ENCODE measurements at regions not wholly inside any gene's neighbourhood (a gene's known extent, or its start where the extent isn't known, plus 50 kb on each side); places are given as distances from the start of the nearest gene placed in this dataset.

DNA sequence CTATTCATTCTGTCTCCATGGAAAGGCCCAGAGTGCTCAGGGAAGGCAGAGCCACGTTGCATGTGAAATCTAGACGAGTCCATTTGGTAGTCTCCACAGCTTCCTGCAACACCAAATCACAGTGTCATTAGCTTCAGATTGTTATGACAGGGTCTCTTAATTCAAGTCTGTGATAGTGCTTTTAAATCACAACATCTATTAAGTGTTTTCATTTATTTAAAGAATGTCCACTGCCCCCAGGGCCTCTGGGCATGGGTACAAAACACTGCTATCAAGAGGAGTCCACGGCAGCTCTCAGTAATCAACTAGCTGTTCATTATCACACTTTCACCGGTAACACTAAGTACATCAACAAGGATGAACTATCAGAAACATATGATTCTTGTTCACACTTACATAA lies 455.9 kb upstream of the JARID2 start:
- intact Hi-C loops (cut with micrococcal nuclease; ENCODE audit: unreplicated experiment) = no loop called here
- POLR2A ChIA-PET (ENCODE audit: unreplicated experiment) = interaction anchor here (0.6 kb wide), 1 partner anchor 432 kb away, joined by 4 read pairs; no protein-coding TSS in a partner anchor
- Histone ChIP-seq H2AFZ (no peak overlapping the region), H3K36me3 (ENCODE audit: low read depth) (no peaks in the 10 kb centered on the region), H3K4me1 (replicated peaks; ENCODE audit: insufficient read depth) (no peaks in the 10 kb centered on the region), H3K4me3 (no peak overlapping the region), H4K20me1 (ENCODE audit: insufficient read depth) (no peaks in the 10 kb centered on the region), H3K79me2 (ENCODE audit: low read depth) (no peaks in the 10 kb centered on the region), H3K9me2 (ENCODE audit: insufficient read depth) (no peaks in the 10 kb centered on the region), H3F3A (ENCODE audit: insufficient read depth, low read depth) (no peaks in the 10 kb centered on the region; the same call in 1 of the 2 replicates), H3K27ac (no peak overlapping the region), H3K27me3 (ENCODE audit: insufficient read depth, low read depth) (no peaks in the 10 kb centered on the region), H3K9me3 (ENCODE audit: insufficient read depth, low read depth) (no peaks in the 10 kb centered on the region), H3K4me2 (no peak overlapping the region)
- CTCF ChIA-PET = no interaction called here
- no TSS peak for BruUV-seq (replicated peaks)
- TF ChIP-seq, protein P1, sequence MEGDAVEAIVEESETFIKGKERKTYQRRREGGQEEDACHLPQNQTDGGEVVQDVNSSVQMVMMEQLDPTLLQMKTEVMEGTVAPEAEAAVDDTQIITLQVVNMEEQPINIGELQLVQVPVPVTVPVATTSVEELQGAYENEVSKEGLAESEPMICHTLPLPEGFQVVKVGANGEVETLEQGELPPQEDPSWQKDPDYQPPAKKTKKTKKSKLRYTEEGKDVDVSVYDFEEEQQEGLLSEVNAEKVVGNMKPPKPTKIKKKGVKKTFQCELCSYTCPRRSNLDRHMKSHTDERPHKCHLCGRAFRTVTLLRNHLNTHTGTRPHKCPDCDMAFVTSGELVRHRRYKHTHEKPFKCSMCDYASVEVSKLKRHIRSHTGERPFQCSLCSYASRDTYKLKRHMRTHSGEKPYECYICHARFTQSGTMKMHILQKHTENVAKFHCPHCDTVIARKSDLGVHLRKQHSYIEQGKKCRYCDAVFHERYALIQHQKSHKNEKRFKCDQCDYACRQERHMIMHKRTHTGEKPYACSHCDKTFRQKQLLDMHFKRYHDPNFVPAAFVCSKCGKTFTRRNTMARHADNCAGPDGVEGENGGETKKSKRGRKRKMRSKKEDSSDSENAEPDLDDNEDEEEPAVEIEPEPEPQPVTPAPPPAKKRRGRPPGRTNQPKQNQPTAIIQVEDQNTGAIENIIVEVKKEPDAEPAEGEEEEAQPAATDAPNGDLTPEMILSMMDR (conservative IDR thresholded peaks at IDR 0.05) = no peak
- no peak for TF ChIP-seq EZH2 (IDR thresholded peaks at IDR 0.05; ENCODE audit: low read depth)
- no peak for DNase-seq

DNA sequence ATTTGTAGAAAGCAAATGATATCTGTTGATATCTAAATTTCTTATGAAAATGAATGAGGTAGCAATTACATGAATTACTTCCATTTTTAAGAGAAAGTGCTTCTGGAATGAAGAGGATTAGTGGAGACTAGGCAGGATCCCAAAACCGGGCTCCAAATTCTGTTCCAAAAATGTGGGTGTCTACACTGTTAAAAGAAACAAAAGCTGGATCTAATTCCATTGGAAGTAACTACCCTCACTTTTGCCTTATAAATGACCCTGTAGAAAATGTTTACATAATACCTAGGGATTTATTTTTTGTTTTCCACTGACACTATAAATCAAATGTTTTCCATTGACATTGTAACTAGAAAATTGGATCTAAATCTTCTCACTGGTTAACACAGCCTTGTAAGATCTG lies 454.9 kb upstream of the JARID2 start:
- Histone ChIP-seq H3K27me3 (ENCODE audit: insufficient read depth, low read depth) (no peaks in the 10 kb centered on the region), H3K4me1 (replicated peaks; ENCODE audit: insufficient read depth) (no peaks in the 10 kb centered on the region), H4K20me1 (ENCODE audit: insufficient read depth) (no peaks in the 10 kb centered on the region), H2AFZ (no peak overlapping the region), H3K4me3 (no peak overlapping the region), H3K9me3 (ENCODE audit: insufficient read depth, low read depth) (no peaks in the 10 kb centered on the region), H3K9me2 (ENCODE audit: insufficient read depth) (no peaks in the 10 kb centered on the region), H3K4me2 (no peak overlapping the region), H3K36me3 (ENCODE audit: low read depth) (no peaks in the 10 kb centered on the region), H3F3A (ENCODE audit: insufficient read depth, low read depth) (no peaks in the 10 kb centered on the region; the same call in 1 of the 2 replicates), H3K79me2 (ENCODE audit: low read depth) (no peaks in the 10 kb centered on the region), H3K27ac (no peak overlapping the region)
- ChIA-PET CTCF (no interaction called here), POLR2A (ENCODE audit: unreplicated experiment) (no interaction called here)
- intact Hi-C loops (cut with micrococcal nuclease; ENCODE audit: unreplicated experiment) = no loop called here
- TF ChIP-seq, protein P1 (conservative IDR thresholded peaks at IDR 0.05) = no peak
- TF ChIP-seq EZH2 (IDR thresholded peaks at IDR 0.05; ENCODE audit: low read depth) = no peak
- no peak for DNase-seq
- BruUV-seq (replicated peaks) = no TSS peak

DNA sequence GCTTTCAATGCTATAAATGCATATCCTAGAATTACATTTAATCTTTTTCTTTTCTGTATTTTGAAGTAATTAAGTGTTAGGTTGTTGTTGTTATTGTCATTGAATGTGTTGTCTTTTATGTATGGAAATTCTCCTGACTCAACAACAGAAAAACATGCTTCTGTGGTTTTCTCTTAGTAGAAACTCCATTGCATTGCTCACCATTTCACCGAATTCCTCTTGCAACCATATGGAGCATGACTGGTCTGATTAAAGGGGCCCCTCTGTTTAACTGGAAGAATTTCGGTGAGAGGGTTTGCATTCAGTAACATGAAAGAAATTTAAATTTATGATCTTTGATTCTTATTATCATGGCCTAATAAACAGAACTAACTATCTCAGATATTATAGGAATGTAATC lies 454.3 kb upstream of the JARID2 start:
- H3K9me2 ChIP-seq (ENCODE audit: insufficient read depth) = no peaks in the 10 kb centered on the region
- H3K4me3 ChIP-seq = no peak overlapping the region
- intact Hi-C loops (cut with micrococcal nuclease; ENCODE audit: unreplicated experiment) = no loop called here
- no peaks in the 10 kb centered on the region for H3K79me2 ChIP-seq (ENCODE audit: low read depth)
- no peaks in the 10 kb centered on the region for H4K20me1 ChIP-seq (ENCODE audit: insufficient read depth)
- no TSS peak for BruUV-seq (replicated peaks)
- H3F3A ChIP-seq (ENCODE audit: insufficient read depth, low read depth) = no peaks in the 10 kb centered on the region; the same call in 1 of the 2 replicates
- H3K27me3 ChIP-seq (ENCODE audit: insufficient read depth, low read depth) = no peaks in the 10 kb centered on the region
- no peaks in the 10 kb centered on the region for H3K4me1 ChIP-seq (replicated peaks; ENCODE audit: insufficient read depth)
- CTCF ChIA-PET = no interaction called here
- no peaks in the 10 kb centered on the region for H3K9me3 ChIP-seq (ENCODE audit: insufficient read depth, low read depth)
- H2AFZ ChIP-seq = no peak overlapping the region
- H3K4me2 ChIP-seq = no peak overlapping the region
- H3K36me3 ChIP-seq (ENCODE audit: low read depth) = no peaks in the 10 kb centered on the region
- H3K27ac ChIP-seq = no peak overlapping the region
- POLR2A ChIA-PET (ENCODE audit: unreplicated experiment) = no interaction called here
- no peak for TF ChIP-seq EZH2 (IDR thresholded peaks at IDR 0.05; ENCODE audit: low read depth)
- TF ChIP-seq, protein P1 (conservative IDR thresholded peaks at IDR 0.05) = no peak
- DNase-seq = no peak
